Fibroblast of skin of left biceps (primary cell): ENCODE measurements at regions not wholly inside any gene's neighbourhood (a gene's known extent, or its start where the extent isn't known, plus 50 kb on each side); places are given as distances from the start of the nearest gene placed in this dataset.
"Not testable (repeated sequence)": the region's sequence is repeated elsewhere in the genome, so short reads cannot be mapped to it uniquely, and the experiment has no call there.

ENCODE experiments used
- DNase-seq, 2 experiments: peaks; one replicate each; pipeline ENCODE4 v3.0.0-alpha.2; 2013; ENCODE audit warnings: low read depth in 2 of 2

GRCh38 chr2:48219555-48220436 lies 94.7 kb upstream of the FOXN2 start:
- DNase-seq = no peak

GRCh38 chr2:48220501-48220900 lies 94.0 kb upstream of the FOXN2 start:
- no peak for DNase-seq

- no peak for DNase-seq
Measured at GRCh38 chr2:48221846-48222516, 92.5 kb upstream of the FOXN2 start.

- DNase-seq = no peak
Measured at GRCh38 chr2:48227617-48228344, 86.7 kb upstream of the FOXN2 start.

- no peak for DNase-seq
Measured at GRCh38 chr2:48228345-48228684, 86.2 kb upstream of the FOXN2 start.

GRCh38 chr2:48229063-48229462 lies 85.4 kb upstream of the FOXN2 start:
- no peak for DNase-seq

- no peak for DNase-seq
Measured at GRCh38 chr2:48230834-48231233, 83.6 kb upstream of the FOXN2 start.

- DNase-seq = no peak
Measured at GRCh38 chr2:48232351-48232750, 82.1 kb upstream of the FOXN2 start.

GRCh38 chr2:48233005-48233404 lies 81.5 kb upstream of the FOXN2 start:
- DNase-seq = no peak

- DNase-seq = not testable (repeated sequence)
Measured at GRCh38 chr2:48233824-48234223, 80.7 kb upstream of the FOXN2 start.

GRCh38 chr2:48235076-48235475 lies 79.4 kb upstream of the FOXN2 start:
- DNase-seq = no peak

- no peak for DNase-seq
Measured at GRCh38 chr2:48238381-48238780, 76.1 kb upstream of the FOXN2 start.

- DNase-seq = no peak
Measured at GRCh38 chr2:48240912-48241311, 73.6 kb upstream of the FOXN2 start.

- peak; percentile 23 to 34 for DNase-seq
Measured at GRCh38 chr2:48247206-48247605, 67.3 kb upstream of the FOXN2 start.

GRCh38 chr2:48248251-48248933 lies 66.1 kb upstream of the FOXN2 start:
- DNase-seq = peak; percentile 64 to 67

- DNase-seq = peak; percentile 33 to 44
Measured at GRCh38 chr2:48249025-48249424, 65.5 kb upstream of the FOXN2 start.

- peak; percentile 19 for DNase-seq
Measured at GRCh38 chr2:48249631-48250473, 64.6 kb upstream of the FOXN2 start.

- DNase-seq = no peak
Measured at GRCh38 chr2:48250474-48250844, 64.0 kb upstream of the FOXN2 start.

- no peak for DNase-seq
Measured at GRCh38 chr2:48250943-48251342, 63.5 kb upstream of the FOXN2 start.

- DNase-seq = no peak
Measured at GRCh38 chr2:48251437-48252148, 62.9 kb upstream of the FOXN2 start.
